Liver (tissue), 2 donors: ENCODE measurements at regions not wholly inside any gene's neighbourhood (a gene's known extent, or its start where the extent isn't known, plus 50 kb on each side); places are given as distances from the start of the nearest gene placed in this dataset.

ENCODE experiments used
- TF ChIP-seq, protein P1 (sequence below): fragments of 150-350 bp; IDR thresholded peaks from 2 replicates; pipeline ENCODE4 v1.5.1; 2017; ENCODE audit warnings: improper control_type of control experiment, low read depth, low read length; ENCODE audit not compliant: missing input control
- TF ChIP-seq, protein P2 (sequence below): IDR thresholded peaks from 2 replicates; pipeline ENCODE4 v1.6.1; 2016; ENCODE audit warnings: antibody characterized with exemption, mild to moderate bottlenecking
- donor health status: healthy.

- TF ChIP-seq, protein P1, sequence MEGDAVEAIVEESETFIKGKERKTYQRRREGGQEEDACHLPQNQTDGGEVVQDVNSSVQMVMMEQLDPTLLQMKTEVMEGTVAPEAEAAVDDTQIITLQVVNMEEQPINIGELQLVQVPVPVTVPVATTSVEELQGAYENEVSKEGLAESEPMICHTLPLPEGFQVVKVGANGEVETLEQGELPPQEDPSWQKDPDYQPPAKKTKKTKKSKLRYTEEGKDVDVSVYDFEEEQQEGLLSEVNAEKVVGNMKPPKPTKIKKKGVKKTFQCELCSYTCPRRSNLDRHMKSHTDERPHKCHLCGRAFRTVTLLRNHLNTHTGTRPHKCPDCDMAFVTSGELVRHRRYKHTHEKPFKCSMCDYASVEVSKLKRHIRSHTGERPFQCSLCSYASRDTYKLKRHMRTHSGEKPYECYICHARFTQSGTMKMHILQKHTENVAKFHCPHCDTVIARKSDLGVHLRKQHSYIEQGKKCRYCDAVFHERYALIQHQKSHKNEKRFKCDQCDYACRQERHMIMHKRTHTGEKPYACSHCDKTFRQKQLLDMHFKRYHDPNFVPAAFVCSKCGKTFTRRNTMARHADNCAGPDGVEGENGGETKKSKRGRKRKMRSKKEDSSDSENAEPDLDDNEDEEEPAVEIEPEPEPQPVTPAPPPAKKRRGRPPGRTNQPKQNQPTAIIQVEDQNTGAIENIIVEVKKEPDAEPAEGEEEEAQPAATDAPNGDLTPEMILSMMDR, result no peak
- TF ChIP-seq, protein P2, sequence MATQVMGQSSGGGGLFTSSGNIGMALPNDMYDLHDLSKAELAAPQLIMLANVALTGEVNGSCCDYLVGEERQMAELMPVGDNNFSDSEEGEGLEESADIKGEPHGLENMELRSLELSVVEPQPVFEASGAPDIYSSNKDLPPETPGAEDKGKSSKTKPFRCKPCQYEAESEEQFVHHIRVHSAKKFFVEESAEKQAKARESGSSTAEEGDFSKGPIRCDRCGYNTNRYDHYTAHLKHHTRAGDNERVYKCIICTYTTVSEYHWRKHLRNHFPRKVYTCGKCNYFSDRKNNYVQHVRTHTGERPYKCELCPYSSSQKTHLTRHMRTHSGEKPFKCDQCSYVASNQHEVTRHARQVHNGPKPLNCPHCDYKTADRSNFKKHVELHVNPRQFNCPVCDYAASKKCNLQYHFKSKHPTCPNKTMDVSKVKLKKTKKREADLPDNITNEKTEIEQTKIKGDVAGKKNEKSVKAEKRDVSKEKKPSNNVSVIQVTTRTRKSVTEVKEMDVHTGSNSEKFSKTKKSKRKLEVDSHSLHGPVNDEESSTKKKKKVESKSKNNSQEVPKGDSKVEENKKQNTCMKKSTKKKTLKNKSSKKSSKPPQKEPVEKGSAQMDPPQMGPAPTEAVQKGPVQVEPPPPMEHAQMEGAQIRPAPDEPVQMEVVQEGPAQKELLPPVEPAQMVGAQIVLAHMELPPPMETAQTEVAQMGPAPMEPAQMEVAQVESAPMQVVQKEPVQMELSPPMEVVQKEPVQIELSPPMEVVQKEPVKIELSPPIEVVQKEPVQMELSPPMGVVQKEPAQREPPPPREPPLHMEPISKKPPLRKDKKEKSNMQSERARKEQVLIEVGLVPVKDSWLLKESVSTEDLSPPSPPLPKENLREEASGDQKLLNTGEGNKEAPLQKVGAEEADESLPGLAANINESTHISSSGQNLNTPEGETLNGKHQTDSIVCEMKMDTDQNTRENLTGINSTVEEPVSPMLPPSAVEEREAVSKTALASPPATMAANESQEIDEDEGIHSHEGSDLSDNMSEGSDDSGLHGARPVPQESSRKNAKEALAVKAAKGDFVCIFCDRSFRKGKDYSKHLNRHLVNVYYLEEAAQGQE, result no peak
Measured at GRCh38 chr3:34504775-34505174, 706.3 kb downstream of the PDCD6IP start.
